Endothelial cell of umbilical vein (primary cell): ENCODE measurements at regions not wholly inside any gene's neighbourhood (a gene's known extent, or its start where the extent isn't known, plus 50 kb on each side); places are given as distances from the start of the nearest gene placed in this dataset.

Experiments
- BruUV-seq: library from RNA; stranded (reverse); fragments of 400-500 nt; replicated peaks from 2 replicates; lab custom pipeline; 2021; lab: Mats Ljungman, UMichigan
- CTCF ChIA-PET: fragments of 300-600, 350-600 bp; sonication (Branson Sonifier 250); formaldehyde crosslinking; loops from one replicate; lab custom pipeline; 2021; ENCODE audit warnings: antibody characterized with exemption, inconsistent platforms; lab: Charles Lee
- POLR2A ChIA-PET: fragments of 300-600, 350-600 bp; sonication (Branson Sonifier 250); formaldehyde crosslinking; loops from one replicate; lab custom pipeline; 2021; ENCODE audit warnings: antibody characterized with exemption, inconsistent platforms; lab: Charles Lee
- DNase-seq: peaks from one replicate; pipeline ENCODE4 v3.0.0-alpha.2; 2011; ENCODE audit warnings: low read depth, low spot score
- FAIRE-seq: peaks from 2 replicates; lab custom pipeline; 2011; peaks lifted over from hg19 to GRCh38; lab: Jason Lieb, UNC
- H2AFZ ChIP-seq: 2 replicates; pipeline ENCODE4 v1.6.0; 2012; ENCODE audit warnings: low read depth, low read length, control low read depth, inconsistent platforms
- H3K27ac ChIP-seq: 2 replicates; pipeline ENCODE4 v1.5.1; 2011; ENCODE audit warnings: low read depth, mild to moderate bottlenecking, control low read depth, low read length, moderate library complexity; ENCODE audit not compliant: insufficient read depth
- H3K27me3 ChIP-seq, 2 experiments: 2 replicates each; pipeline versions ENCODE4 v1.6.0 to v1.6.1; 2011; ENCODE audit warnings: low read length in 2 of 2, mixed read lengths in 1 of 2; ENCODE audit not compliant: control insufficient read depth in 2 of 2, insufficient read depth in 2 of 2
- H3K36me3 ChIP-seq, 2 experiments: 2 replicates in 1 of 2; 3 replicates in 1 of 2; pipeline ENCODE4 v1.5.1; 2011; ENCODE audit warnings: low read length in 2 of 2, mild to moderate bottlenecking in 1 of 2, moderate library complexity in 1 of 2; ENCODE audit not compliant: control insufficient read depth in 2 of 2, insufficient read depth in 2 of 2; ENCODE audit errors: extremely low read depth in 1 of 2
- H3K4me1 ChIP-seq: 3 replicates; pipeline ENCODE4 v1.5.1; 2011; ENCODE audit warnings: mild to moderate bottlenecking, low read length; ENCODE audit not compliant: control insufficient read depth, insufficient read depth; ENCODE audit errors: extremely low read depth
- H3K4me2 ChIP-seq: 2 replicates; pipeline ENCODE4 v1.6.1; 2011; ENCODE audit warnings: low read length, control low read depth, mixed read lengths; ENCODE audit not compliant: insufficient read depth
- H3K4me3 ChIP-seq, 3 experiments: fragments of 200-600 bp in 1 of 3; sonication (generic), shearing (Covaris generic) in 1 of 3; replicated peaks in 1 of 3; 2 replicates each; pipeline ENCODE4 v1.5.1; 2011 to 2016; ENCODE audit warnings: control low read depth in 3 of 3, low read length in 3 of 3, mild to moderate bottlenecking in 2 of 3, inconsistent platforms in 1 of 3, low read depth in 1 of 3, moderate library complexity in 1 of 3; ENCODE audit not compliant: insufficient read depth in 1 of 3
- H3K79me2 ChIP-seq: 2 replicates; pipeline ENCODE4 v1.6.0; 2012; ENCODE audit warnings: low read length, inconsistent platforms; ENCODE audit not compliant: control insufficient read depth, insufficient read depth
- H3K9ac ChIP-seq: replicated peaks from 2 replicates; pipeline ENCODE3; 2011; ENCODE audit warnings: low read length, control low read depth; ENCODE audit not compliant: insufficient read depth; ENCODE audit errors: extremely low read depth
- H3K9me1 ChIP-seq: replicated peaks from 3 replicates; pipeline ENCODE4 v1.6.0; 2011; ENCODE audit warnings: mild to moderate bottlenecking, low read length; ENCODE audit not compliant: control insufficient read depth, insufficient read depth; ENCODE audit errors: extremely low read depth
- H3K9me3 ChIP-seq: replicated peaks from 2 replicates; pipeline ENCODE4 v1.5.1; 2012; ENCODE audit warnings: low read length, inconsistent platforms; ENCODE audit not compliant: control insufficient read depth, insufficient read depth
- H4K20me1 ChIP-seq: replicated peaks from 2 replicates; pipeline ENCODE3; 2011; ENCODE audit warnings: mild to moderate bottlenecking, low read length; ENCODE audit not compliant: control insufficient read depth, insufficient read depth; ENCODE audit errors: extremely low read depth
- EZH2 ChIP-seq: IDR thresholded peaks from 2 replicates; pipeline ENCODE4 v1.6.1; 2012; ENCODE audit warnings: borderline replicate concordance, low read depth, mild to moderate bottlenecking, moderate library complexity, low read length, inconsistent platforms; ENCODE audit not compliant: severe bottlenecking
- MAX ChIP-seq: IDR thresholded peaks from 2 replicates; pipeline ENCODE4 v1.6.1; 2011; ENCODE audit not compliant: insufficient read depth, insufficient read length
- MYC ChIP-seq: IDR thresholded peaks from one replicate; pipeline ENCODE4 v1.6.1; 2011; ENCODE audit warnings: mild to moderate bottlenecking, low read depth, low read length
- POLR2A ChIP-seq: IDR thresholded peaks from 2 replicates; pipeline ENCODE4 v1.6.1; 2012; ENCODE audit warnings: low read depth, mild to moderate bottlenecking, control low read depth, low read length
- POLR2AphosphoS5 ChIP-seq: IDR thresholded peaks from 2 replicates; pipeline ENCODE4 v1.6.1; 2012; ENCODE audit warnings: low read depth, mild to moderate bottlenecking, control low read depth, low read length, moderate library complexity; ENCODE audit not compliant: insufficient read depth
- dilution Hi-C: fragments of 300-500 bp; cut with MboI; formaldehyde crosslinking; loops from one replicate; pipeline ENCODE4 v1.15.0; 2019; ENCODE audit warnings: low sequenced_read_pairs; ENCODE audit not compliant: extremely low pct_ligation_motif_present
- intact Hi-C: fragments of 100-400 bp; cut with micrococcal nuclease; formaldehyde crosslinking; loops from one replicate; pipeline ENCODE4 v1.10.0; 2022
- TF ChIP-seq, protein P1 (sequence below), 2 donors: IDR thresholded peaks; 1 replicate in 1 of 2; 2 replicates in 1 of 2; pipeline ENCODE4 v1.5.1; 2011; ENCODE audit warnings: low read length in 2 of 2, mild to moderate bottlenecking in 2 of 2, moderate library complexity in 2 of 2, control low read depth in 1 of 2, inconsistent platforms in 1 of 2, low read depth in 1 of 2; ENCODE audit not compliant: insufficient read depth in 1 of 2; ENCODE audit errors: extremely low read depth in 1 of 2

DNA sequence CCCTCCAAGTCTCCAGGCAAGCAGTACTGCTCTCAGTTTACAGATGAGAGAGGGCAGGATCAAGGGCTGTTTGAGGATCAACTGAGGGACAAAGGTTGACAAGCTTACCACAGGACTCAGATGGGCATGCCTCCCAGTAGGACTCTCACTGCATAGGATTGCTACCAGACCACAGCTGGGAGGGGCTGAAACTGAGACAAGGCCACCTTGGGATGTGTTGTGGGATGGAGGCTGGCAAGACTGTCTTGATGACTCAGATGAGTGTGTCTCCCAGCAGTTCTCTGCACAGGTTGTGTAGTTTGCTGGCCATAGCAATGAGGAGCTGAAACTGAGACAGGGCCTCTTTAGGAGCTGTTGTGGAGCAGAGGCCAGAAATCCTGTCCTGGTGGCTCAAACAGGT lies 222.2 kb upstream of the IRX1 start:
- H2AFZ ChIP-seq, result no peak overlapping the region
- H3K4me1 ChIP-seq, result no peaks in the 10 kb centered on the region
- CTCF ChIA-PET, result no interaction called here
- H3K9me1 ChIP-seq, result no peaks in the 10 kb centered on the region
- no peak overlapping the region for H3K4me2 ChIP-seq
- TF ChIP-seq, protein P1, sequence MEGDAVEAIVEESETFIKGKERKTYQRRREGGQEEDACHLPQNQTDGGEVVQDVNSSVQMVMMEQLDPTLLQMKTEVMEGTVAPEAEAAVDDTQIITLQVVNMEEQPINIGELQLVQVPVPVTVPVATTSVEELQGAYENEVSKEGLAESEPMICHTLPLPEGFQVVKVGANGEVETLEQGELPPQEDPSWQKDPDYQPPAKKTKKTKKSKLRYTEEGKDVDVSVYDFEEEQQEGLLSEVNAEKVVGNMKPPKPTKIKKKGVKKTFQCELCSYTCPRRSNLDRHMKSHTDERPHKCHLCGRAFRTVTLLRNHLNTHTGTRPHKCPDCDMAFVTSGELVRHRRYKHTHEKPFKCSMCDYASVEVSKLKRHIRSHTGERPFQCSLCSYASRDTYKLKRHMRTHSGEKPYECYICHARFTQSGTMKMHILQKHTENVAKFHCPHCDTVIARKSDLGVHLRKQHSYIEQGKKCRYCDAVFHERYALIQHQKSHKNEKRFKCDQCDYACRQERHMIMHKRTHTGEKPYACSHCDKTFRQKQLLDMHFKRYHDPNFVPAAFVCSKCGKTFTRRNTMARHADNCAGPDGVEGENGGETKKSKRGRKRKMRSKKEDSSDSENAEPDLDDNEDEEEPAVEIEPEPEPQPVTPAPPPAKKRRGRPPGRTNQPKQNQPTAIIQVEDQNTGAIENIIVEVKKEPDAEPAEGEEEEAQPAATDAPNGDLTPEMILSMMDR (IDR thresholded peaks at IDR 0.05; ENCODE audit: extremely low read depth in 1 of 2, insufficient read depth in 1 of 2, low read depth in 1 of 2, low read length in 2 of 2), result no peak
- TF ChIP-seq POLR2AphosphoS5 (no peak), EZH2 (no peak), MAX (no peak), MYC (no peak)
- H3K9me3 ChIP-seq, result peaks cover 6% of the 10 kb centered on the region
- FAIRE-seq (no peak), DNase-seq (no peak)
- H3K4me3 ChIP-seq, result no peak overlapping the region
- POLR2A ChIA-PET, result no interaction called here
- no peaks in the 10 kb centered on the region for H3K27me3 ChIP-seq
- H3K79me2 ChIP-seq, result no peaks in the 10 kb centered on the region
- intact Hi-C loops (no loop called here), dilution Hi-C loops (no loop called here)
- H3K36me3 ChIP-seq, result no peaks in the 10 kb centered on the region
- no peak overlapping the region for H3K9ac ChIP-seq
- no TSS peak for BruUV-seq
- no peaks in the 10 kb centered on the region for H4K20me1 ChIP-seq
- H3K27ac ChIP-seq, result no peak overlapping the region

GRCh38 chr5:3372289-3372688 lies 223.3 kb upstream of the IRX1 start:
- intact Hi-C loops, result no loop called here
- Histone ChIP-seq H3K9ac (no peak overlapping the region), H3K9me1 (no peaks in the 10 kb centered on the region), H3K36me3 (no peaks in the 10 kb centered on the region), H3K79me2 (no peaks in the 10 kb centered on the region), H3K27ac (no peak overlapping the region), H3K4me2 (no peak overlapping the region), H3K27me3 (no peaks in the 10 kb centered on the region), H4K20me1 (no peaks in the 10 kb centered on the region), H3K9me3 (peaks cover 6% of the 10 kb centered on the region), H3K4me3 (no peak overlapping the region), H3K4me1 (no peaks in the 10 kb centered on the region), H2AFZ (no peak overlapping the region)
- ChIA-PET CTCF (no interaction called here), POLR2A (no interaction called here)
- DNase-seq (no peak), FAIRE-seq (no peak)
- no TSS peak for BruUV-seq
- dilution Hi-C loops, result no loop called here
- no peak for TF ChIP-seq POLR2A
- TF ChIP-seq, protein P1 (IDR thresholded peaks at IDR 0.05; ENCODE audit: extremely low read depth in 1 of 2, insufficient read depth in 1 of 2, low read depth in 1 of 2, low read length in 2 of 2), result no peak
